ENCODE measurements at regions not wholly inside any gene's neighbourhood (a gene's known extent, or its start where the extent isn't known, plus 50 kb on each side); places are given as distances from the start of the nearest gene placed in this dataset.

- TF ChIP-seq CTCF (IDR thresholded peaks at IDR 0.05; ENCODE audit: low read length) (no peak), EZH2 (IDR thresholded peaks at IDR 0.05; ENCODE audit: borderline replicate concordance, low read length) (no peak)
Observed at GRCh38 chr11:134625631-134626030, 213.6 kb upstream of the B3GAT1 start.

All from OCI-LY1 (cell line).